HCT116 (cell line): ENCODE measurements at regions not wholly inside any gene's neighbourhood (a gene's known extent, or its start where the extent isn't known, plus 50 kb on each side); places are given as distances from the start of the nearest gene placed in this dataset.

Experiments
- ATAC-seq: fragments of 200-7000 bp; cut with Tn5 transposase; 2 replicates; pipeline ENCODE4 v1.9.1; 2020; ENCODE audit warnings: mild to moderate bottlenecking, moderate library complexity
- BruUV-seq: library from RNA; stranded (reverse); fragments of 400-500 nt; replicated peaks from 2 replicates; lab custom pipeline; 2021; lab: Mats Ljungman, UMichigan
- CTCF ChIA-PET: fragments of 300-600 bp; sonication (Branson Sonifier 250); formaldehyde crosslinking; loops from one replicate; lab custom pipeline; 2021; ENCODE audit warnings: antibody characterized with exemption; lab: Charles Lee
- POLR2A ChIA-PET: fragments of 300-600, 350-600 bp; sonication (Branson Sonifier 250); formaldehyde crosslinking; loops from one replicate; lab custom pipeline; 2021; ENCODE audit warnings: antibody characterized with exemption; lab: Charles Lee
- RAD21 ChIA-PET, 2 experiments: fragments of 300-600 bp; sonication (Branson Sonifier 250); formaldehyde crosslinking; loops; one replicate each; lab custom pipeline; 2023; ENCODE audit warnings: low total read pairs in 2 of 2; ENCODE audit not compliant: uncharacterized antibody in 2 of 2, unreplicated experiment in 2 of 2, low non-redundant PET in 1 of 2; lab: Charles Lee
- DNase-seq: peaks from one replicate; pipeline ENCODE4 v3.0.0-alpha.2; 2010; ENCODE audit warnings: low read depth, low spot score
- H2AFZ ChIP-seq: fragments of 200-600 bp; shearing (Covaris generic), sonication (generic); 2 replicates; pipeline ENCODE4 v1.6.1; 2017; ENCODE audit warnings: low read depth, mixed run types, mixed read lengths, antibody characterized with exemption, low read length; ENCODE audit not compliant: poor library complexity, severe bottlenecking
- H3K27ac ChIP-seq: 2 replicates; pipeline ENCODE4 v1.5.1; 2012; ENCODE audit warnings: low read depth, low read length
- H3K27me3 ChIP-seq: fragments of 200-600 bp; sonication (generic); 2 replicates; pipeline ENCODE4 v1.6.1; 2016; ENCODE audit warnings: mixed run types, low read length, mixed read lengths; ENCODE audit not compliant: insufficient read depth
- H3K36me3 ChIP-seq, 2 experiments: fragments of 200-500 bp in 1 of 2; fragments of 200-600 bp in 1 of 2; sonication (Bioruptor generic) in 1 of 2; sonication (generic) in 1 of 2; 2 replicates each; pipeline versions ENCODE4 v1.5.1 to v1.6.1; 2014 to 2016; ENCODE audit warnings: low read length in 2 of 2, inconsistent platforms in 1 of 2, mixed read lengths in 1 of 2, mixed run types in 1 of 2; ENCODE audit not compliant: insufficient read depth in 2 of 2, control insufficient read depth in 1 of 2
- H3K4me1 ChIP-seq, 2 experiments: fragments of 200-600 bp in 1 of 2; sonication (generic) in 1 of 2; 2 replicates each; pipeline versions ENCODE4 v1.5.1 to v1.6.1; 2012 to 2017; ENCODE audit warnings: low read length in 2 of 2, inconsistent platforms in 1 of 2, mild to moderate bottlenecking in 1 of 2, mixed read lengths in 1 of 2, mixed run types in 1 of 2, moderate library complexity in 1 of 2; ENCODE audit not compliant: insufficient read depth in 2 of 2, control insufficient read depth in 1 of 2
- H3K4me2 ChIP-seq: fragments of 200-600 bp; sonication (generic); 2 replicates; pipeline ENCODE4 v1.6.1; 2017; ENCODE audit warnings: mixed run types, low read length, mixed read lengths
- H3K4me3 ChIP-seq, 2 experiments: fragments of 200-600 bp in 1 of 2; sonication (generic) in 1 of 2; replicated peaks in 1 of 2; 2 replicates each; pipeline ENCODE4 v1.5.1; 2011 to 2016; ENCODE audit warnings: low read length in 2 of 2, control low read depth in 1 of 2, low read depth in 1 of 2, mild to moderate bottlenecking in 1 of 2, mixed read lengths in 1 of 2, mixed run types in 1 of 2
- H3K79me2 ChIP-seq: fragments of 200-600 bp; sonication (generic); 2 replicates; pipeline ENCODE4 v1.6.1; 2017; ENCODE audit warnings: mild to moderate bottlenecking, mixed run types, low read length, moderate library complexity, mixed read lengths; ENCODE audit not compliant: insufficient read depth
- H3K9ac ChIP-seq: fragments of 200-600 bp; sonication (generic); 2 replicates; pipeline ENCODE4 v1.6.1; 2016; ENCODE audit warnings: low read length, mixed read lengths
- H3K9me2 ChIP-seq: fragments of 200-600 bp; sonication (generic), shearing (Covaris generic); 2 replicates; pipeline ENCODE4 v1.6.1; 2017; ENCODE audit warnings: mixed run types, mild to moderate bottlenecking, moderate library complexity; ENCODE audit not compliant: insufficient read depth
- H3K9me3 ChIP-seq, 2 experiments: fragments of 200-500 bp in 1 of 2; fragments of 200-600 bp in 1 of 2; sonication (Bioruptor generic) in 1 of 2; sonication (generic) in 1 of 2; 2 replicates each; pipeline ENCODE4 v1.6.1; 2014 to 2017; ENCODE audit warnings: low read length in 2 of 2, mixed read lengths in 2 of 2, inconsistent platforms in 1 of 2, low read depth in 1 of 2, mild to moderate bottlenecking in 1 of 2, mixed run types in 1 of 2, moderate library complexity in 1 of 2; ENCODE audit not compliant: control insufficient read depth in 1 of 2, insufficient read depth in 1 of 2
- H4K20me1 ChIP-seq: fragments of 200-600 bp; sonication (generic), shearing (Covaris generic); 2 replicates; pipeline ENCODE4 v1.6.1; 2017; ENCODE audit warnings: mixed run types, mild to moderate bottlenecking, moderate library complexity; ENCODE audit not compliant: insufficient read depth
- CBX3 ChIP-seq: IDR thresholded peaks from 2 replicates; pipeline ENCODE4 v1.6.1; 2012; ENCODE audit warnings: low read depth
- EZH2 ChIP-seq: fragments of 200-600 bp; sonication (generic); IDR thresholded peaks from 2 replicates; pipeline ENCODE4 v1.6.1; 2017; ENCODE audit warnings: antibody characterized with exemption, mixed run types
- EZH2phosphoT487 ChIP-seq: fragments of 200-600 bp; IDR thresholded peaks from 2 replicates; pipeline ENCODE4 v1.6.1; 2018; ENCODE audit warnings: antibody characterized with exemption, borderline replicate concordance
- POLR2AphosphoS5 ChIP-seq: IDR thresholded peaks from 2 replicates; pipeline ENCODE4 v1.6.1; 2011; ENCODE audit warnings: mild to moderate bottlenecking, low read depth, low read length, moderate library complexity
- RAD21 ChIP-seq: IDR thresholded peaks from 2 replicates; pipeline ENCODE4 v1.6.1; 2012; ENCODE audit warnings: low read depth, mild to moderate bottlenecking
- SIN3A ChIP-seq: IDR thresholded peaks from 2 replicates; pipeline ENCODE4 v1.6.1; 2012; ENCODE audit warnings: low read depth
- SP1 ChIP-seq: IDR thresholded peaks from 2 replicates; pipeline ENCODE4 v1.6.1; 2012; ENCODE audit warnings: low read depth
- SRF ChIP-seq: IDR thresholded peaks from 2 replicates; pipeline ENCODE4 v1.6.1; 2012; ENCODE audit warnings: low read depth
- YY1 ChIP-seq: IDR thresholded peaks from 2 replicates; pipeline ENCODE4 v1.6.1; 2011; ENCODE audit warnings: low read length, low read depth, moderate library complexity, mild to moderate bottlenecking; ENCODE audit not compliant: insufficient replicate concordance; ENCODE audit errors: extremely low read depth
- ZFX ChIP-seq: fragments of 450-650 bp; IDR thresholded peaks from 2 replicates; pipeline ENCODE4 v1.6.1; 2017
- ZNF274 ChIP-seq: fragments of 200-500 bp; sonication (Bioruptor generic); IDR thresholded peaks from 2 replicates; pipeline ENCODE4 v1.6.1; 2014; ENCODE audit warnings: mild to moderate bottlenecking, low read depth, low read length, inconsistent platforms
- intact Hi-C: fragments of 100-400 bp; cut with micrococcal nuclease; formaldehyde crosslinking; loops from 2 replicates; pipeline ENCODE4 v1.10.0; 2022
- TF ChIP-seq, protein P1 (sequence below): IDR thresholded peaks from 2 replicates; pipeline ENCODE4 v1.6.1; 2012; ENCODE audit warnings: low read depth
- TF ChIP-seq, protein P2 (sequence below): IDR thresholded peaks from 2 replicates; pipeline ENCODE4 v1.6.1; 2012
- TF ChIP-seq, protein P3 (sequence below): IDR thresholded peaks from 2 replicates; pipeline ENCODE4 v1.6.1; 2012

DNA sequence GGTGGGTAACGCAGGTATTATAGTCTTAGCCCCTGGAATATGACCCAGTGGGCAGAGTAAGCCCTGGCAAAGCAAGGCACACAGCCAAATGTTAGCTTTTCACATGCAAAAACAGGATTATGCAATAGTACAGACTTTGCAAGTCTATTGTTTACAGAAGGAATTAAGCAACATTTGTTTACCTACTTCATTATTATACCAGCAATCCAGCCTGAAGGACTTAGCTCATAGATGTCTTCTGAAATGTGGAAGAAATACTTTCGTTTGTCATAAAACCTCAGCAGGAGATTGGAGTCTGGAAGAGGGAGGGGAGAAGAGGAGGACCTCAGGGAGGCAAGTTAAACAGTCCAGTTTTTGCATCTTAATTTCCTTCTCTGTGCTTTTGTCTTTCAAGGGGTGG lies 226.7 kb upstream of the CENPE start (continued):
- TF ChIP-seq, protein P1, sequence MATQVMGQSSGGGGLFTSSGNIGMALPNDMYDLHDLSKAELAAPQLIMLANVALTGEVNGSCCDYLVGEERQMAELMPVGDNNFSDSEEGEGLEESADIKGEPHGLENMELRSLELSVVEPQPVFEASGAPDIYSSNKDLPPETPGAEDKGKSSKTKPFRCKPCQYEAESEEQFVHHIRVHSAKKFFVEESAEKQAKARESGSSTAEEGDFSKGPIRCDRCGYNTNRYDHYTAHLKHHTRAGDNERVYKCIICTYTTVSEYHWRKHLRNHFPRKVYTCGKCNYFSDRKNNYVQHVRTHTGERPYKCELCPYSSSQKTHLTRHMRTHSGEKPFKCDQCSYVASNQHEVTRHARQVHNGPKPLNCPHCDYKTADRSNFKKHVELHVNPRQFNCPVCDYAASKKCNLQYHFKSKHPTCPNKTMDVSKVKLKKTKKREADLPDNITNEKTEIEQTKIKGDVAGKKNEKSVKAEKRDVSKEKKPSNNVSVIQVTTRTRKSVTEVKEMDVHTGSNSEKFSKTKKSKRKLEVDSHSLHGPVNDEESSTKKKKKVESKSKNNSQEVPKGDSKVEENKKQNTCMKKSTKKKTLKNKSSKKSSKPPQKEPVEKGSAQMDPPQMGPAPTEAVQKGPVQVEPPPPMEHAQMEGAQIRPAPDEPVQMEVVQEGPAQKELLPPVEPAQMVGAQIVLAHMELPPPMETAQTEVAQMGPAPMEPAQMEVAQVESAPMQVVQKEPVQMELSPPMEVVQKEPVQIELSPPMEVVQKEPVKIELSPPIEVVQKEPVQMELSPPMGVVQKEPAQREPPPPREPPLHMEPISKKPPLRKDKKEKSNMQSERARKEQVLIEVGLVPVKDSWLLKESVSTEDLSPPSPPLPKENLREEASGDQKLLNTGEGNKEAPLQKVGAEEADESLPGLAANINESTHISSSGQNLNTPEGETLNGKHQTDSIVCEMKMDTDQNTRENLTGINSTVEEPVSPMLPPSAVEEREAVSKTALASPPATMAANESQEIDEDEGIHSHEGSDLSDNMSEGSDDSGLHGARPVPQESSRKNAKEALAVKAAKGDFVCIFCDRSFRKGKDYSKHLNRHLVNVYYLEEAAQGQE, result no peak
- TF ChIP-seq POLR2AphosphoS5 (no peak), YY1 (no peak), ZFX (no peak), RAD21 (no peak), SIN3A (no peak)

DNA sequence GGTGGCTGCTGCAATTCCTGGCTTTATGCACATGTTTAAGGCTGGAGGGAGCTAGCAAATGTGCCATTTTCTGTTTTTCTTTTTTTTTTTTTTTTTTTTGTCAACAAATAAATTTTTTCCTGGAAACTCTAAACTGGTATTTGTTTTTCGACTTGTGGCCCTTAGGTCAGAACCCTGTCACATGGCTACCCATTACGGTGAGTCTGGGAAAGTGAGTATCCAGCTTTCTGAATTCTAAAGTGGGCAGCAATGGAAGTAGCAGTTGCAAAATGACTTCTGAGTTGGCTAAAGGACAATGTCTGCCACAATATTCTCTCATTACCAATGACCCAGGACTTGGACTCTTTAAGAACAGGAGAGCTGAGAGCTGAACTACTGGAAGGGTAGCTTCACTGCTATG lies 225.1 kb upstream of the CENPE start:
- H3K79me2 ChIP-seq, result no peaks in the 10 kb centered on the region
- ChIA-PET RAD21 (no interaction called here), CTCF (no interaction called here), POLR2A (no interaction called here)
- H3K9me2 ChIP-seq, result no peaks in the 10 kb centered on the region
- no peaks in the 10 kb centered on the region for H3K36me3 ChIP-seq
- no peaks in the 10 kb centered on the region for H3K27me3 ChIP-seq
- intact Hi-C loops, result no loop called here
- no peak overlapping the region for H3K9ac ChIP-seq
- H3K4me1 ChIP-seq, result no peaks in the 10 kb centered on the region
- BruUV-seq, result no TSS peak
- H4K20me1 ChIP-seq, result no peaks in the 10 kb centered on the region
- no peaks in the 10 kb centered on the region for H3K9me3 ChIP-seq
- TF ChIP-seq SP1, result no peak
- TF ChIP-seq CBX3, result no peak
- TF ChIP-seq, protein P1, result no peak
- TF ChIP-seq EZH2, result no peak
- TF ChIP-seq, protein P2, sequence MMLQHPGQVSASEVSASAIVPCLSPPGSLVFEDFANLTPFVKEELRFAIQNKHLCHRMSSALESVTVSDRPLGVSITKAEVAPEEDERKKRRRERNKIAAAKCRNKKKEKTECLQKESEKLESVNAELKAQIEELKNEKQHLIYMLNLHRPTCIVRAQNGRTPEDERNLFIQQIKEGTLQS, result no peak
- no peak for TF ChIP-seq SRF
- TF ChIP-seq ZNF274, result no peak
- TF ChIP-seq, protein P3, sequence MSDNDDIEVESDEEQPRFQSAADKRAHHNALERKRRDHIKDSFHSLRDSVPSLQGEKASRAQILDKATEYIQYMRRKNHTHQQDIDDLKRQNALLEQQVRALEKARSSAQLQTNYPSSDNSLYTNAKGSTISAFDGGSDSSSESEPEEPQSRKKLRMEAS, result no peak
- TF ChIP-seq SIN3A, result no peak
- no peak for TF ChIP-seq YY1
- TF ChIP-seq EZH2phosphoT487, result no peak
- H2AFZ ChIP-seq, result no peak overlapping the region
- no peak overlapping the region for H3K4me2 ChIP-seq
- DNase-seq (no peak), ATAC-seq (no peak)
- H3K27ac ChIP-seq, result no peak overlapping the region
- no peak overlapping the region for H3K4me3 ChIP-seq
